Dermis microvascular lymphatic vessel endothelial cell (primary cell): ENCODE measurements at regions not wholly inside any gene's neighbourhood (a gene's known extent, or its start where the extent isn't known, plus 50 kb on each side); places are given as distances from the start of the nearest gene placed in this dataset.
"Not testable (repeated sequence)": the region's sequence is repeated elsewhere in the genome, so short reads cannot be mapped to it uniquely, and the experiment has no call there.

ENCODE experiments used
- DNase-seq, 2 donors: peaks; one replicate each; pipeline versions ENCODE4 v3.0.0 to v3.0.0-alpha.2; 2010; ENCODE audit warnings: low read depth in 2 of 2

DNA sequence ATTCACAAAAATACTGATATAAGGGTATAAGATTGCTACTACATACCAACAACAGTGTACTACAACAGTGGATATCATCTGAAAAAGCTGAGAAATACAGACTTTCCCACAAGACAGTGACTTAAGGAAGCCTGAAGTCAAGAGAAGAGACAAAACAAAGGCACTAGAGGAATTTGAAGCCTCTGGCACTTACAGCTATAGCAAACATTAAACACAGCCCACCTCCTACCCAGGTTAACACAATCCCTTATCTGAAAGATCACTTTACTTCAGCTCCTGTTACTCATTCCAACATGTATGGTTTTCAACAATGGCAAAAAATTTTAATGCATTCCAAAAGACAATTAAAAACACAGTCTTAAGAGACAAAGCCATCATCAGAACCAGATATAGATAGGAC lies 388.5 kb downstream of the JRKL start:
- DNase-seq, result no peak

DNA sequence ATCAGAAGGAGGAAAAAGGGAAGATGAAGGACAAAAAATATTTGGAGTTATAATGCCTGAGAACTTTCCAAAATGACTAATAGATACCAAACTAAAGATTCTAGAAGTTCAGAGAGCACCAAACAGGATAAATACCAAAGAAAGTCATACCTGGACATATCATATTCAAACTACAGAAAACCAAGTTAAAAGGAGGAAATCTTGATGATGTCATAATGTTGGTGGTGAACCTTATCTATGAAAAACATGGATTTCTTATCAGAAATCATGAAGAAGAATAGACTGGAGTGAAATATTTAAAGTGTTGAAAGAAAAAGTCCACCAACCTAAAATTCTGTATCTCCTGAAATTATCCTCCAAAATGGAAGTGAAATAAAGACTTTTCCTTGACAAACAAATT lies 389.2 kb downstream of the JRKL start:
- no peak for DNase-seq

DNA sequence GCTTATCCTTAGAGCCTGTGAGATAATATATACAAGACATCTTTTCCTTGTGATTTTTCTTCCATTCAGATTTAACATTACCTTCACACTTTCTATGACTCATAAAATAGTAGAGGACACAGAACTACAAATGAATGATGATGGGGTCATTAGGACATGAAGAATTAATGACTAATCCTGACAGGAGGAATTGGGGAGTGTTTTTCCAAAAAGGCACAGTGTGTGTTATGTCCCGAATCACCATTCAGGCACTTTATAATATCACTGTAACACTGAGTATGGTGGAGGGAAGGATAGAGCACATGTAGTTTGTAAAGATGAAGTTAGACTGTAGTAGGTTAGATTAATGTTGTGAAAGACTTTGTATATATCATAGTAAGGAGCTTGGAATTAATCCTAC lies 391.3 kb downstream of the JRKL start:
- no peak for DNase-seq

DNA sequence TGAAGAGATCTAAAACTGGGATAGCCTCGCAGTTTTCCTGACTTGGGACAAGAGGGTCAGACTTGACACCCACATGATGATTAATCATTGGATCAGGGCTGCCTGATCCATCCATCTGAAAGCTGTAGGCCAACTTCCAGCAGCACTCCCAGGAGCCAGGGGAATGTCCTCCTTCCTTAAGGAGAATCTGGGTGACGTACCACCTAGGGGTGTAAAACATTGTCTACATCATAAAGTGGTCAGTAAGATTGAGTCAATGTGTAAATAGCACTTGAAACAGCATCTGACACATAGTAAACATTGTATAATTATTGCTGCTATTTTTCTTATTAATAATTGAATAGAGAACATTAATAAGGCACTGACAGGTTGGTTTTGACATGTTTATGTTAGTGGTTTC lies 392.8 kb downstream of the JRKL start:
- DNase-seq, result no peak

DNA sequence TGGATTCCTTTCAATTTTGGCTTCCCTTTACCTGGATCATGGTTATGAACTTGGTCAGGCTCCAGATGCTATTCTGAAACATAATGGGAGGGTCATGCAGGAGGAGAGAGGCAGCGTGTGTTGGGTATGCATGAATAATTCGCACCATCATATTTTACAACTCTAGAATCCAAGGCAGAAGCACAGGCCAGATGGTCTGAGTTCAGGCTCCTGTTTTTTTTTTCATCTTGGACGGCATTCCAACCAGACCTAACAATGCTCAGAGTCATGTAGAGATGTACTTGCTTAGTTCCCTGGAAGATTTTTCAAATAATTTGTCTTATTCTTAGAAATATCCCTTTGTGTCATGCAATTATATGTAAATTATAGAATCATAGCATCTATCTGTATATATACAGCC lies 393.5 kb downstream of the JRKL start:
- no peak for DNase-seq

DNA sequence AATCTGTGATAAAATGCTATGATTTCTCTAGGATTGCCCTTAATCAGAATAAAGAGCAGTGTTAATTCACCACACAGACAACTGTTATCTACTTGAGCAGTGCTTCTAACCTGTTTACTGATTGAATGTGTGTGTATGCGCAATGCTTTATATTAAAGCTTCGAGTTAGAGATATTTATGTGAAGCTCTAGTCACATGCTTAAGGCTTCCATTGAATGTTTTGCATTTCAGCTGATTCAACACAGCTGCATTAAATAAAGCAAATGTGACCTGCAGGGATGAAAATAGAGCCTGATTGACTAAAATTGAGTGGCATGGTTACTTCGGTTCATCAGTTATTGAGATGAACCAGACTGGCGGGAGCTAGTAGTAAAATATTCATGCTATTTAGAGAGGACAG lies 395.3 kb downstream of the JRKL start:
- no peak for DNase-seq

DNA sequence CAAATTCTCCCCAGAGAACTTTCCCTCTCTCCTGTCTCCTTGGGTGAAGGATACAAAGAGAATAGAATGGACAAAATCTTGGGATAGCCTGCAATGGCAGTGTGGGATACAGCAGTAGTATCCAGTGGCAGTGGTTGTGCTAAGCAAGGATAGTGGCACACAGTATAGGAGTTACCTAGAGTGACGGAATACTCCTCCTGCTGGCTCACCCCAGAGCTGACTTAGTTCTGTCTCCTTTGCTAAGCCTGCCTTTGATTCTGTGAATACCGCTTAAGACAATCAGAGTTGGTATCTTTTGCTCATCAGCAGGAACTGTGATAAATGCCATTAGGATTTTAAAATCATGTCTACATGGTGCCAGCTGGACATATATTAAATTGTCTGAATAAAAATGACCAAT lies 404.3 kb downstream of the JRKL start:
- DNase-seq, result no peak

DNA sequence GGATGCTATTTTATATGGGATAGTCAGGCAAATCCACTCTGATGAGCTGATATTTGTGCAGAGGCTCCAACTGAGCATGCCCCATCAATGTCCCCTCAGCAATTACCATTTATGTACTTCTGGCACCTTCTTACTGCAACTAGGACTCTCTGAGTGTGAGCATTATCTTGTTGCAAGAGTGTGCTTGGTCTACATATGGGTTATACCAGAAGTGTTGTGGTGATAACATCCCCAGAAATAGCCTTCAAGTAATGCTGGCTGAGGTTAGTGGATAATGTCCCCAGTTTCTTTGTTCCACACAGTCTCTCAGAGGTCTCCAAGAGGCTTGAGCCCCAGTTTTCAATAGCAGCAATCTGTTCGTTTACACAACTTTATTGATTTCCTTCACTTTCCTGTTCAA lies 408.6 kb downstream of the JRKL start:
- no peak for DNase-seq

DNA sequence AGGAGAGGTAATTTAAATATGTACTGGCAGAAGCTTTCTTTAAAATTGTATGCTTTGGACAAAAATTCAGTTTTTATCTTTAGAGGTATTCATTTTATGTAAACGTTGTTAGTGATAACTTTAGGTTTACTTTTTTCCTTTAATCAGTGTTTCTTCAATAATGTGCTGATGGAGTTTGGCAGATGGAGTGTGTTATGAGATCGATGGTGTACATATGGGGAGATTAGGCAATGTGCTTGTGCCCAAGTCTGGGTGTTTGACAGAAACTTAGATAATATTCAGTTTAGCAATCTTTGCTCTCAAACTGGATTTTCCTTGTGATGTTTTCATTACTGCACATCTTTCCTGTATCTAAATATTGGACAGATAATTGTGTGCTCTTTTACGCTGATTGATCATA lies 425.4 kb downstream of the JRKL start:
- no peak for DNase-seq

DNA sequence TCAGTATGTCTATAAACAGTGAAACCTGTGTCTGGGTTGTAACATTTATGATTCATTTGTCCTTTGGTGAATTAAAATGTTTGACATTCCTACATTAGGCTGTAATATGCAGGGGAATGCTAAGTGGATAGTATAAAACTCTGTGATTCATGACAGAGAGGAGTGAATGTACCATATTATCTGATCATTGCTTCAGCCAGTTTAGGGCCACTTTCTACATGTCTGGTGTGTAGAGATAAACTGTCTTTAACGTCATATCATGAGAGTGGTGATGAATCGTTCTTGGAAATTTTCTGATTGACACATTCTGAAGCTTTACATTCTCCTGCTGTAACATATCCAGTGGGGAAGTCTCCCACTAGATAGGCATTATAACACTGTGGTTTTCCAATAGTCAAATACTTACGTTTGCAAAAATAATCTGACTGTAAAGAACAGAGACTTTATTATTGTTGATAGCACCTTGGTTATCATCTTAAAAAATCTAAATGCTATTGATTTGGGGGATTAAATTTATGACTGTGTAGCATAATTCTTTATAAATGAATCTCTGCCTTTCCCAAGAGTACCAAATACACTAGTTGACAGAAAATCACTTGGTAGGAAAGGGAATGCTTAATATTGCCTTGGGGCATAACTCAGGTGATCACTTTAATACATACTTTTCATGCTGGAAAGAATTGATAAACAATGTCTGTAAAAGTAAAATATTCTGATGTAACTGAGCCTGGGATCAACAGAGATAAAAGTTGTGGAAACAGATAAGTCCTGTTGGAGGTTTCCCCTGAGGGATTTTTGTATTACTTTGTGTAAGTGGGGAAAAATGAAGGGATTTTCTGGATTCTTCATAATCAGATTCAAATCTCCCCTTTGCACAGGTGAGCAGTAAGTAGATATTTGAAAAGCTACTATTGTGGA lies 427.9 kb downstream of the JRKL start:
- no peak for DNase-seq

DNA sequence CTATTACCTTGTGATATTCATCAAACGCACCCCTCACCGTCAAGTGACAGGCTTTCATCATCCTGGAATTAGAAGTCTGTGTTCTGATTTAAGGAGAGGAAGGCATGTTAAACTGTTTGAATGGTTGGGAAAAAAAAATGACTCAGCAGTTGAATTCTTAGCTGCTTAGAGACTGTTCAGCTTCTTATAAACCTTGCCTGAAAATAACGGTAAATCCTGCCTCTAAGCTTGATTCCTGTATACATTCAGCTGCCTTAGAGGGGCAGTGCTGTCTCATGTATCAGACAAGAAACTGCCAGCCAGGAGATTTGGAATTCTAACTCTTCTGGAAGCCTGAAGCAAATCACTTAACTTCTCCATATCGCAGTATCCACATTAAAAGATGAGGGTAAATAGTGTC lies 437.4 kb downstream of the JRKL start:
- no peak for DNase-seq

DNA sequence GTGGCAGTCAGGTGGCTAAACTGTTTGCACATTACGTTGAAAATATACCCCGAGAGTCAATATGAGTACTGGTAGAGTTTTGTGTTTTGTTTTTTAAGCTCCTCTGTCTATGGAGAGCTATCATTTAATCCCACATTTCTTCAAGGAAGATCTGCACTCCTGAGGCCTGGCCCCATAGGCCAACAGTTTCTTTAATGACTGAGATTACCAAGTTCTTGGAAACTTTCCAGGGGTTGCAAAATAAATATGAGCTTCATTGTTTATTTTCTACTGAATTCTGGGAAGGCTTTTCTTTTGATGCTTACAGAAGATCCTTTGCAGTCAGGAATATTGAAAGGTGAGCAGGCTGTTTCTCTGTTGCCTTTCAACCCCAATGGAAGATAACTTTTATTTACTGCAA lies 452.0 kb downstream of the JRKL start:
- no peak for DNase-seq

DNA sequence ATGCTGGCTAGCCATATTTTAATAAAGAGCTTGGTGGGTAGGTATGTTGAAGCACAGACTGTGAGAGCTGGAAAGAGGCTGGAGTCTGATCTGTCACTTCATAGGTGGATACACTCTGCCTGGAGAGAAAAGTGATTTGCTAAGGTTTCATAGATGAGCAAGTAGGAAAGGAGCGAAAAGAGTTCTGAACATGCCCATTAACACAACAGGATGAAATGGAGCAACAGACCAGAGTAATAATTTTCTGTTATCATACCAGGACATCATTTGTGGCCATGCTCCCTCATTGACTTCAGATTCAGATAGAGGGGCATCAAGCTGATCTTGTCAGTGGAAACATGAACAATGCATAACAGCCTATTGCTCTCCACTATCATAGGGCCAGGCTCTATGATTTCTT lies 452.9 kb downstream of the JRKL start:
- DNase-seq, result no peak

DNA sequence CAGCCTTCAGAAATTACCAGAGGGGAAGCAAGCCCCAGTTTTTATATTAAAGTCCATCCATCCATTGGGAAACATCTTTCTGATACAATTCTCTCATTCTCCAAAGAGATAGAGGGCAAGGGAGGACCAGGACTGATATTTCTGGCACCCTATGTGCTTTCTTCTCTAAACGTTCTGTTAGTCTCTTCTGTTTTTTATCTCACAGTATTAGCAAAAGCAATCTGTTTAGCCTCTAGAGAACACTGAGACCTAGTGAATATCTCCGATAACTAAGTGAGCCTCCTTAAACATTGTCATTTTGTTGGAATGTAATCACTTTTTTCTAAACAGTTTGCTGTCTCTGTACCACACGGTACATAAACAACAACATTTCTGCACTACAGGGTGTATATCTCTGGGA lies 464.6 kb downstream of the JRKL start:
- no peak for DNase-seq

DNA sequence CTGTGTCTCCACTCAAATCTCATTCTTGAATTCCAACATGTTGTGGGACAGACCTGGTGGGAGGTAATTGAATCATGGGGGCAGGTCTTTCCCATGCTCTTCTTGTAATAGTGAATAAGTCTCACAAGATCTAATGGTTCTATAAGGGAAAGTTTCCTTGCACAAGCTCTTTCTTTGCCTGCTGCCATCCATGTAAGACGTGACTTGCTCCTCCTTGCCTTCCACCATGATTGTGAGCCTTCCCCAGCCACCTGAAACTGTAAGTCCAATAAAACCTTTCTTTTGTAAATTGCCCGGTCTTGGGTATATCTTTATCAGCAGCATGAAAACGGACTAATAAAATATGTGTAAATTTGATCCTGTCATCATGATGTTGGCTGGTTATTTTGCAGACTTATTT lies 471.9 kb downstream of the JRKL start:
- DNase-seq, result not testable (repeated sequence)

DNA sequence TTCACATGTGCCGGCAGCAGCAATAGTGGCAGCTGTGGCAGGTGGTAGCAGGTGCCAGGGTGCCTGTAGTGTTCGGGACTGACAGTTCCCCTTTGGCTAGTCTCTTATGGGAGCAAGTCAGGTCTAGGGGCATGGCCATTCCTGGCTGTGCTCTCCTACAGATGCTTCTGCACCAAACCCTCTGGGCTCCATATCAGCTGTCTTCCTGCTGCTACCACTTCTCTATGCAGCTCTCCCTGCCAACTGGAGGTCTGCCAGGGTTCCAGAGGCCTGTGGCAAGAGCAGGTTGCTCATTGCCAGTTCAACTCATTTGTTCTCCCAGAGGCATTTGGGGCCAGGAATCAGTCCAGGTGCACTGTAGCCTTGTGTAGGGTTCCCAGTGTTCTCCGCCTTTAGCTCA lies 473.7 kb downstream of the JRKL start:
- no peak for DNase-seq

DNA sequence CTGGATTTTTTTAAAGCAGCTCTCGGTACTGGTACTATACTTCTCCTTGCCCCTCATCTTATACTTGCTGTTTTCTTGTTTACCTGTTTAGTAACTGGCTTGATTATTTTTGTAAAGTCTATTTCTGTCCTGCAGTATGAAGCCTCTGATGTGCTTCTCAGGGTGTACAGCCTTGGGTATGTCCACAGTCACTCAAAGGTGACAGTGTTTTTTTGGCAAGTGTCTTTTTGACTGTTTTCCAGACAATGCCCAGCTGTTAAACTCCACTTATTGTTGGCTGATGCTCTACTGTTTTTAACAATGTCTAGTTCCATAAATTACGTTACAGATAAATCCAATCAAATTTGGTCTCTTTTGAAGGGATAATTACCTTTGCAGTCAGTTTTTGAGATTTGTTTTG lies 475.2 kb downstream of the JRKL start:
- no peak for DNase-seq

DNA sequence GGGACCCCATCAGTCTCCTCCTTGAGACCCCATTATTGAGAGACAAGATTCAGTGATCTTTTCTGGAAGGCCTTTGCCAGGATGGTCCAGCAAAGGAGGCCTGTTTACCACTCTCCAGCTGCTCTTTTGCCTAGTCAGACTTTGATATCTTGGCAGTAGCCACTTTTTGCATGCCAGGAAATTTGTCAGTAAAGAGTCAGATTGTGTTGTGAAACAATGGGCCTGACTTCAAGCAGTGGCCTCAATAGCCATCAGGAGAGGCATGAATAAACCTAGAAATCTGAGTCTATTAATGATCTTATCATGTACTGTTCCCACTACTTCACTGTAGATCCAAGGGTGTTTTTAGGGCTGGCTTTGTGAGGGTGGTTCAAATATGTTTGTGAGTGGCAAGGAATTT lies 479.4 kb downstream of the JRKL start:
- no peak for DNase-seq

DNA sequence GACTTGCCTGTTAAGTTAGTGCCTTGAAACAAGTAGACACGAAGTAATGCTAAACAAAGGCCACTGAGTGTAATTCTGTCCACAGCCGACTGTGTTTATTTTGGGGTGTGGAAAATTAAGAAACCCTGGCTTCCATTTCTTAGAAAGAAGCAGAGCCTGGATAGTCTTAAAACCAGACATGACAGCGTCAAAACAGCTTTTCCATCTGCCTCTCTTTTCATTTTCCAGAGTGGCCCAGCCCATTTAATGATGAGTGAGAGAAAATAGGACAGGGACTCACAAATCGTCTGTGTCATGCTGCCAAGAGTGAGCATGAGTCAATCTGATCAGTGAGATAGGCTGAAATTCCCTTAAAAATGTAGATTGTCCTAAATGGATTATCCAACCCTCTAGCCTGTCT lies 485.9 kb downstream of the JRKL start:
- DNase-seq, result no peak

DNA sequence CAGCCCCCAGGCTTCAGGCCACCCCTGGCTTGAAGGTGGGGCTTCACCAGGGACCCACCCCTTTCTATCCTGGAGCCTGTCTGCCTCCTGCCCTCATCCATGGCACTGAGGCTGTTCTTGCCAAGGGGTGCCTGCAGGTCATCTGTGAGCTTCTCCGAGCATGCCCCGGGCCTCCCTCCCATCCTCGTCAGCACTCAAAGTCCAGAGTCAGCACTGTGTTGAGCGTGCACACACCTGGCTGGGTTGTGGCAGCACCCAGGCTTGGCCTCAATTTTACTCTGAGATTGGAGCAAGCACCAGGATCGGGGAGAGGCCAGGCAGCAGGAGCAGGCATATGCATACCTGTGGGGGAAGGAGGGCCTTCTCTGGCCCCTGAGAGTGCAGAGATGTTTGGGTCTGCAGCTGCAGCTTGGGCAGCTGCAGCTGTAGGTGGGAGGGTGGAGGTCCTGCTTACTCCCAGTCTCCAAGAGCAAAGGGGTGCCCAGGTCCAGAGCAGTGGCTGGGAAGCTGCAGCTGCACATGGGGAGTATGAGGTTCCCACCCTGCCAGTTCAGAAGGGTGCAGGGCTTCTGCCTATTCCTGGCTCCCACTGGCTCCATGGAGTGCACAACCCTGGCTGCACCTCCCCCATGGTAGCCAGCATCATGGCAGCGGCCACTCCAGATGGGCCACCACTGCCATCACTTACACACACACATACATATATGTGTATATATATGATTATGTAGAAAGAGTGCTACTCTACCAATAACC lies 488.7 kb downstream of the JRKL start:
- no peak for DNase-seq

DNA sequence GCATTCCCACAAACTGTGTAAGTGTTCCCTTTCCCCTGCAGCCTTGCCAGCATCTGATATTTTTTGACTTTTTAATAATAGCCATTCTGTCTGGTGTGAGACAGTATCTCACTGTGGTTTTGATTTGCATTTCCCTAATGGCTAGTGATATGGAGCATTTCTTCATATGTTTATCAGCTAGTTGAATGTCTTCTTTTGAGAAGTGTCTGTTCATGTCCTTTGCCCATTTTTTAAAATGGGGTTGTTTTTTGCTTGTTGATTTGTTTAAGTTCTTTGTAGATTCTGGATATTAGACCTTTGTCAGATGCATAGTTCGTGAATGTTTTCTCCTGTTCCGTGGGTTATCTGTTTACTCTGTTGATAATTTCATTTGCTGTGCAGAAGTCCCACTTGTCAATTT lies 492.8 kb downstream of the JRKL start:
- DNase-seq, result not testable (repeated sequence)

DNA sequence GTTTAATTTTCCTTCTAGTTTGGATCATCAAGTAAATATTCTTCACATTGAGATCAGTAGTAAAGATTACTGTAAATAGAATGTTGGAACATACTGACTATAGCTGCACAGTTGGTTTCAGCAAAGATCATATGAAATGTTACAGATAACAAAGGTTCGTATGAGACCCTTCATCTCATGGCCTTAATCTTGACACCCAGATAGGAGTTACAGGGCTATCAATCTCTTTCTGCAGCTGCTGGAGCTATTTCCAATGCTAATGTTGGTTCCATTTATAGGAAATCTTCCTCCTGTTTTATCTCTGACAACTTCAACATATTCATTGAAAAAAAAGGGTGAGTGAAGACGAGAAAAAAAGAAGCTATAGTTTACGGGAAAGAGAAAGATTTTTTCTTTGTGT lies 495.6 kb downstream of the JRKL start:
- no peak for DNase-seq

DNA sequence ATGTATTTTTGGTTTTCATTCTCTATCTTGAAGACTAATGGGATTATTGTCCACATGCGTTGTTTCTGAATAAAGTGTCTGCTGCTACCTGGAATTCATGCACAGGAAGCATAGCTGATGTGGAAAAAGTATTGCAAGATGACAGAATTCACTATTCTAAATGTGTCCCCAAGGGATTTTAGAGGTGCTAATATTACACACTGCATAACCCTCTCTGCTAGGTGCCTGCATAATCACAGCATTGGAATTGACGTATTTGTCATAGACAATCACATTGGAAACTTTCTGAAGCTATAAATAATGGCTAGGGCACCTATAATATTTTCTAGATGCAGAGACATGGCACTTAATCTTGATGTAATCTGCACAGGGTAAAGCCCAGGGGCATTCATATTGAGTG lies 496.1 kb downstream of the JRKL start:
- no peak for DNase-seq
